CD4-positive, alpha-beta T cell (primary cell): ENCODE measurements at regions not wholly inside any gene's neighbourhood (a gene's known extent, or its start where the extent isn't known, plus 50 kb on each side); places are given as distances from the start of the nearest gene placed in this dataset.

Source experiments
- ATAC-seq: fragments of 200-7000 bp; cut with Tn5 transposase; one replicate; pipeline ENCODE4 v1.10.0; 2022; ENCODE audit warnings: mild to moderate bottlenecking; ENCODE audit not compliant: poor library complexity
- CTCF ChIA-PET: fragments of 350-600 bp; sonication (Branson Sonifier 250); formaldehyde crosslinking; loops from one replicate; lab custom pipeline; 2021; ENCODE audit warnings: antibody characterized with exemption, inconsistent platforms; lab: Charles Lee
- POLR2A ChIA-PET: fragments of 350-600 bp; sonication (Branson Sonifier 250); formaldehyde crosslinking; loops from one replicate; lab custom pipeline; 2021; ENCODE audit warnings: antibody characterized with exemption, inconsistent platforms; lab: Charles Lee
- DNase-seq, 14 experiments: peaks; one replicate each; pipeline ENCODE4 v3.0.0-alpha.2; 2013 to 2020; ENCODE audit warnings: mixed read lengths in 2 of 14
- H3K27ac ChIP-seq, 2 donors: one replicate each; pipeline versions ENCODE4 v1.5.1 to v1.7.0; 2013; ENCODE audit warnings: low read length in 2 of 2, low read depth in 1 of 2, mild to moderate bottlenecking in 1 of 2
- H3K27me3 ChIP-seq, 2 experiments: 1 replicate in 1 of 2; 2 replicates in 1 of 2; pipeline versions ENCODE4 v1.6.1 to v1.7.0; 2013; ENCODE audit warnings: low read length in 2 of 2, control low read depth in 1 of 2, mild to moderate bottlenecking in 1 of 2, moderate library complexity in 1 of 2; ENCODE audit not compliant: insufficient read depth in 2 of 2, control insufficient read depth in 1 of 2
- H3K36me3 ChIP-seq: one replicate; pipeline ENCODE4 v1.6.1; 2013; ENCODE audit warnings: low read length, control low read depth; ENCODE audit not compliant: insufficient read depth
- H3K4me1 ChIP-seq: one replicate; pipeline ENCODE4 v1.6.1; 2013; ENCODE audit warnings: low read length, control low read depth; ENCODE audit not compliant: insufficient read depth
- H3K4me3 ChIP-seq: one replicate; pipeline ENCODE4 v1.5.1; 2013; ENCODE audit warnings: mild to moderate bottlenecking, low read length, moderate library complexity
- H3K9me3 ChIP-seq, 2 experiments: 1 replicate in 1 of 2; 2 replicates in 1 of 2; pipeline versions ENCODE4 v1.6.1 to v1.7.0; 2013; ENCODE audit warnings: low read length in 2 of 2, mild to moderate bottlenecking in 2 of 2, control low read depth in 1 of 2, moderate library complexity in 1 of 2; ENCODE audit not compliant: control insufficient read depth in 1 of 2, insufficient read depth in 1 of 2
- H3K27ac Mint-ChIP-seq: one replicate; pipeline ENCODE4 v1.8.0; 2020; ENCODE audit warnings: mixed read lengths
- H3K27me3 Mint-ChIP-seq: one replicate; pipeline ENCODE4 v1.8.0; 2021; ENCODE audit warnings: mixed read lengths
- H3K36me3 Mint-ChIP-seq: one replicate; pipeline ENCODE4 v1.8.0; 2021; ENCODE audit warnings: low read depth, mixed read lengths
- H3K4me1 Mint-ChIP-seq: one replicate; pipeline ENCODE4 v1.8.0; 2021; ENCODE audit warnings: low read depth, mixed read lengths
- H3K4me3 Mint-ChIP-seq: one replicate; pipeline ENCODE4 v1.8.0; 2020; ENCODE audit warnings: mild to moderate bottlenecking, mixed read lengths
- H3K9me3 Mint-ChIP-seq: one replicate; pipeline ENCODE4 v1.8.0; 2020; ENCODE audit warnings: mixed read lengths
- intact Hi-C, 2 experiments: fragments of 100-400 bp; cut with DNase I in 1 of 2; cut with micrococcal nuclease in 1 of 2; formaldehyde crosslinking; loops; one replicate each; pipeline versions ENCODE4 v1.15.1 to v1.9.0; 2023 to 2025; cut with DNase I, micrococcal nuclease
- TF ChIP-seq, protein P1 (sequence below): fragments of 200-600 bp; IDR thresholded peaks from one replicate; pipeline ENCODE4 v1.8.0; 2022; ENCODE audit warnings: antibody characterized with exemption, mild to moderate bottlenecking

DNA sequence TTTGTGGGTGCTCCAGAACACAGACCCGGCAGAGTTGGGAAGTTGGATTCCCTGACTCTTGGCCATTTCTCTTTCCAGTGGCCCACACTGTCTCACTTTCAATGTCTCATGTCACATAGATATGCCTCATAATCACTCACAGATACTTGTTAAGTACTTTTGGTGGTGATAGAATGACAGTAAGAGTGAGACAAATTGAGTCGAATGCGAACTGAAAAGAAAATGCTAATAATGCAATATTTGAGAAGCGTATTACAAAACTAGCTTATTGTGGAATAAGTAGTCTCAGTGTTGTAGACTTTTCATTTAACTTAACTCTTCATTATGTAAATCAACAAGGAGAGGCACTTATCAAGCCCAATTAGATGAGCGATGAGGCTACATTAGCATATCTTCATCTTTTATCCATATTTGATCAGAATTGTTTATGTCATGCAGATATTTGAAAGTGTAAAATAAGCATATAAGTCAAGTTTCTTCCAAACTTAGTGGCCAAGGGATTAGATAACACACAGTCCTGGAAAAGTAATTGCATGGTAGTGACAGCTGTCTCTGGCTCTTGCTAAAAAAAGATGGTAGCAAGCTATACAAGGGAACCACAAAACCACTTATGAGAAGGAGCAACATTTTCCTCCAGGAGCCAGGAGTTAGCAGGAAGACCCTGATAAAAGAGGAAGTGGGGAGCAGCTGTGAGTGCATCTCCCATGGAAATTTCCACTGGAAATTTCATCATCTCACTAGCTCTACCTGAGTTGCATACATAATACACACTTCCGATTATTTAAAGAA lies 243.6 kb downstream of the ARRDC4 start:
- CTCF ChIA-PET = interaction anchor here (1.4 kb wide), 1 partner anchor 26 kb away, joined by 5 read pairs; no protein-coding TSS in a partner anchor
- Histone ChIP-seq H3K36me3 (no peaks in the 10 kb centered on the region), H3K4me1 (no peaks in the 10 kb centered on the region), H3K27me3 (no peaks in the 10 kb centered on the region), H3K27ac (no peak overlapping the region), H3K4me3 (no peak overlapping the region), H3K9me3 (no peaks in the 10 kb centered on the region)
- intact Hi-C loops = no loop called here
- H3K4me1 Mint-ChIP-seq = no peaks in the 10 kb centered on the region
- H3K4me3 Mint-ChIP-seq = no peak overlapping the region
- H3K27me3 Mint-ChIP-seq = peaks cover 34% of the 10 kb centered on the region
- DNase-seq = no peak
- no peaks in the 10 kb centered on the region for H3K36me3 Mint-ChIP-seq
- no peaks in the 10 kb centered on the region for H3K9me3 Mint-ChIP-seq
- POLR2A ChIA-PET = no interaction called here
- H3K27ac Mint-ChIP-seq = no peak overlapping the region
- ATAC-seq = no peak
- TF ChIP-seq, protein P1, sequence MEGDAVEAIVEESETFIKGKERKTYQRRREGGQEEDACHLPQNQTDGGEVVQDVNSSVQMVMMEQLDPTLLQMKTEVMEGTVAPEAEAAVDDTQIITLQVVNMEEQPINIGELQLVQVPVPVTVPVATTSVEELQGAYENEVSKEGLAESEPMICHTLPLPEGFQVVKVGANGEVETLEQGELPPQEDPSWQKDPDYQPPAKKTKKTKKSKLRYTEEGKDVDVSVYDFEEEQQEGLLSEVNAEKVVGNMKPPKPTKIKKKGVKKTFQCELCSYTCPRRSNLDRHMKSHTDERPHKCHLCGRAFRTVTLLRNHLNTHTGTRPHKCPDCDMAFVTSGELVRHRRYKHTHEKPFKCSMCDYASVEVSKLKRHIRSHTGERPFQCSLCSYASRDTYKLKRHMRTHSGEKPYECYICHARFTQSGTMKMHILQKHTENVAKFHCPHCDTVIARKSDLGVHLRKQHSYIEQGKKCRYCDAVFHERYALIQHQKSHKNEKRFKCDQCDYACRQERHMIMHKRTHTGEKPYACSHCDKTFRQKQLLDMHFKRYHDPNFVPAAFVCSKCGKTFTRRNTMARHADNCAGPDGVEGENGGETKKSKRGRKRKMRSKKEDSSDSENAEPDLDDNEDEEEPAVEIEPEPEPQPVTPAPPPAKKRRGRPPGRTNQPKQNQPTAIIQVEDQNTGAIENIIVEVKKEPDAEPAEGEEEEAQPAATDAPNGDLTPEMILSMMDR = no peak

DNA sequence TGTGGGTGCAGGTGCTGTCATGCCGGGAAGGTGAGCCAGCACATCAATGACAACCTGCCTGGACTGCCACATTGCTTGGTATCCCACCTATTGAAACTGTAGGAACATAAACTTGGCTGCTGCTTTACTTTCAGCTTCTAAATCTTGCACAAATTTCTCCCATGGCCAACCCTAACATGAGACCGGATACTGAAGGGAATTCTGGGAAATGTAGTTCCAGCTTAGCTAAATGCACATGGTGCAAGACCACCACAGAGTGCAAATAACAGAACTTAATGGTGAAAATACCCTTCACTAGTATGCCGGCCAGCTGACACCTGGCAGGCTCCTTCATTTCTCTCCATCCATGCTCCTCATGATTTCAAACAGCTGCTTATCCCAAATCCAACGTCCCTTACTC lies 247.4 kb downstream of the ARRDC4 start:
- H3K4me1 Mint-ChIP-seq = no peaks in the 10 kb centered on the region
- Histone ChIP-seq H3K27me3 (no peaks in the 10 kb centered on the region), H3K9me3 (no peaks in the 10 kb centered on the region), H3K4me1 (no peaks in the 10 kb centered on the region), H3K4me3 (no peak overlapping the region), H3K36me3 (no peaks in the 10 kb centered on the region), H3K27ac (no peak overlapping the region)
- POLR2A ChIA-PET = no interaction called here
- H3K27me3 Mint-ChIP-seq = peaks cover 9% of the 10 kb centered on the region
- DNase-seq (no peak), ATAC-seq (no peak)
- no peak overlapping the region for H3K4me3 Mint-ChIP-seq
- TF ChIP-seq, protein P1 = no peak
- CTCF ChIA-PET = no interaction called here
- H3K36me3 Mint-ChIP-seq = no peaks in the 10 kb centered on the region
- intact Hi-C loops = no loop called here
- H3K27ac Mint-ChIP-seq = no peak overlapping the region
- H3K9me3 Mint-ChIP-seq = no peaks in the 10 kb centered on the region

DNA sequence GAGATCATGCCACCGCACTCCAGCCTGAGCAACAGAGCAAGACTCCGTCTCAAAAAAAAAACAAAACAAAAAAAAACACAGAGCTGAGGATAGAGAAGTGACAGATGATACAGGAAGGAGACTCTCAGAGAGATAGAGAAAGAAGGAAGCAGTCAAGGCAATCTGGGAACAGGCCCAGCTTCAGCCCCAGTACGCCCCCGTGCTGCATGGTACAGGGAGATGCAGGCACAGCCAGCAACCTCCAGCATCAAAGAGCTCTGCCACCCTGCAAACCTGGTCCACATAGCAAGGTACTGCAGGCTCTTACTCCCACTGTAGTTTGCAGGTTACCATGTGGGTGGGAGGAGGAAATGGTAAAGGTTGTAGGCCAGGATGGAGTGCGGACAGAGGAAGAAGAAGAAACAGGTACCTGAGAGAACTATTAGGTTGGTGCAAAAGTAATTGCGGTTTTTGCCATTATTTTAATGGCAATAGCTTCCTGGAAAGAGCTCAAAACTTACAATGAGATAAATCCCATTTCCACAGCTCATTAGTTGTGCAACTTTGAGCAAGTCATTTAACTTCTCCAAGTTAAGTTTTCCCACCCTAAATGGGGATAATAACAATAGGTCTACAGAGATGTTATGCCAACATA lies 253.0 kb downstream of the ARRDC4 start:
- ChIA-PET POLR2A (no interaction called here), CTCF (no interaction called here)
- H3K4me1 Mint-ChIP-seq = no peaks in the 10 kb centered on the region
- H3K27ac ChIP-seq = no peak overlapping the region
- H3K4me1 ChIP-seq = no peaks in the 10 kb centered on the region
- ATAC-seq (no peak), DNase-seq (no peak)
- no peaks in the 10 kb centered on the region for H3K27me3 Mint-ChIP-seq
- H3K9me3 Mint-ChIP-seq = no peaks in the 10 kb centered on the region
- no peaks in the 10 kb centered on the region for H3K36me3 Mint-ChIP-seq
- H3K9me3 ChIP-seq = peaks cover 0 to 3% of the 10 kb centered on the region in 2 experiments
- intact Hi-C loops = no loop called here
- no peaks in the 10 kb centered on the region for H3K36me3 ChIP-seq
- H3K4me3 ChIP-seq = no peak overlapping the region
- TF ChIP-seq, protein P1 = no peak
- no peak overlapping the region for H3K27ac Mint-ChIP-seq
- no peaks in the 10 kb centered on the region for H3K27me3 ChIP-seq
- H3K4me3 Mint-ChIP-seq = no peak overlapping the region
